ENCODE measurements at regions not wholly inside any gene's neighbourhood (a gene's known extent, or its start where the extent isn't known, plus 50 kb on each side); places are given as distances from the start of the nearest gene placed in this dataset.

DNA sequence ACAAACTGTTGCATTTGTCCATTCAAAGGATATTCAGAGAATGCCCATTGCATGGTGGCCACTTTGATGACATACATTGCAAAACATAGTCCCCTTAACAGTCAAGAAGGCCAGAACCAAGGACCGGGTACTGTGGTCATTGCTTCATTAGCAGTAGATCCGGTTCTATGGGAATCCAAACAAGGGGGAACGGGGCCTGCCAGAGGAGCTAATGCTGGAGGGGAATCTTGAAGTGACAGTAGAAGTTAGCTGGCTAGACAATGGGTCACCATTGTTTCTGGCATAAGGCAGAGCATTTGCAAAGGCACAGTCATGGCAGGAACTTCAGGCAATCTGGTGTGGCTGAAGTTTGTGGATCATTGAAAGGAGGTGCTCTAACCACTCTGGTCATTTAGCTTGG, 279.7 kb downstream of the SS18 start:
- no peak for DNase-seq (ENCODE audit: low read depth)

DNA sequence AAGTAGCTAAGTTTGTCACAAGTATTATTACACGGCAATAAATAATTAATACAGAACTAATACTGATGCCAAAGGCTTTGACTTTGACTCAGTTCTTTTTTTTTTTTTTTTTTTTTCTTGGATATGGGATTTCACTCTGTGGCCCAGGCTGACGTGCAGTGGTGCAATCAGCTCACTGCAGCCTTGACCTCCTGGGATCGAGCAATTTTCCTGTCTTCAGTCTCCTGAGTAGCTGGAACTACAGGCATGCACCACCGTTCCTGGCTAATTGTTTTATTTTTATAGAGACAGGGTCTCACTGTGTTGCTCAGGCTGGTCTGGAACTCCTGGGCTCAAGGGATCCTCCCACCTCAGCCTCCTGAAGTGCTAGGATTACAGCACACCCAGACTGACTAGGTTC, 284.5 kb downstream of the SS18 start:
- DNase-seq (ENCODE audit: low read depth): no peak

DNA sequence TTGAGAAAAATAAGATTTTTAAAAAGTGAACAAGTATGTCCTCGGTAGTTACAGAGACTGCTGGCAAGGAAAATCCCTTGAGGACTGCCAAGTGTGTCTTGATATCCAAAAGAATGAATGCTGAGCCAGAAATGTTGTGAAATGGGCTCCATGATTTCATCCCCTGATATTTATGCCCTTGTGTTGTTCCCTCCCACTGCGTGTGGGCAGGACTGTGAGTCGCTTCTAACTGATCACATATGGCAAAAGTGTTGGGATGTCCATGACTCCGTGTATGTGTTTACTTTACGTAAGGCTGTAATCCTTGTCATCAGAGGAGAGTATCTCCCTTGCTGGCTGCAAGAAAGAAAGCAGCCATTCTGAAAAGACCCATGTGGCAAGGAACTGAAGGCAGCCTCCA, 285.1 kb downstream of the SS18 start:
- DNase-seq (ENCODE audit: low read depth): no peak

DNA sequence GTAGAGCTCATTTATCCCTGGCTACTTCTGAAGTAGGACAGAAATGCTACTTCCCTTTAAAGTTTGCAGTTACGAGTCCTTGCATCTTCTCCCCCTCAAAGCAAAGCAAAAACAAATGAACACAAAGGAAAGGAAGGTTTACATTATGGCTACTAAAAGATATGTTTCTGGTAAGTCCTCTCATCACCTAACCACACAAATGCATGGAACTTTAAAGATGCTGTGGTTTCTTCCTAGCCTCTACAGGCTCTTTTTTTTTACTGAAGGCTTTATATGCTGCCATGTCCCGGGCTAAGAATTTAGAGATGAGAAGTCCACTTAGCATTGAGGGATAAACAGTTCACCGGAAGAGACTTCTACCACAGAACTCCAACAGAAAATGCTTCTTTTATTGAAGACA, 291.2 kb downstream of the SS18 start:
- no peak for DNase-seq (ENCODE audit: low read depth)

DNA sequence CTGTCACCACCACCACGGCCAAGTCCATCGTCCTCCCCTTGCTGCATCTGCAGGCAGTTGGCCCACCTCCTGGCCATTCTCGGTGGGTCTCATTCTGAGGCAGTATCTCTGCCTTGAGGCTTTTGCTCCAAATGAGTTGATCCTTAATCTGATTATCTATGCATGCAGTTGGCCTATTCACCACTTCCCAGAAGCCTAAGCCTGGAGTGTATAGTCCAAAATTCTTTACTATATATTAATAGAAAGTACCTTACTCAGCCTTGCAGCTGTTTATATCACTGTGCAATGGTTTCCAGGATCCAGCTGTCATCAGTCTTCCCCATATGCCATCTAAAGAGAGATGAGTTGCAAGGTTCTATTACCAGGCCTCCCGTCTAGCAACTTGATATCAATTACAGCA, 292.4 kb downstream of the SS18 start:
- no peak for DNase-seq (ENCODE audit: low read depth)

DNA sequence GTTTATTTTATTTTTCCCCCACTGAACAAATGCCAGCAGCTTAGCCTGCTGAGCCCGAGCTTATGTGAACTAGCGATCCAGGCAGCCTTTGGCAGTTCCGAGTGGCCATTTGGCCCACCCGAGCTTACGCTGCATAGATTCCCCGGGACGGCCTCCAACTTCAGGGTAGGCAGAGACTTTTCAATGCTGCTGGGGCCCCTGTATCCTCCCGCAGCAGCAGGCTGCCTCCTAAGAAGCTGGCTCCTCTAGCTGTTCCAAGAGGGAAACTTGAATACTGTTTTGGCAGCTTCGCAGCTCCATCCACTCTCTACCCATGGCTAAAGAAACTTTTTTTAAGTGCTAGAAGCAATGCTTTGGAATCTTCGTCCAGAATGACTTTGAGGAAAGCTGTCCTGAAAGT, 295.2 kb downstream of the SS18 start:
- DNase-seq (ENCODE audit: low read depth): no peak

DNA sequence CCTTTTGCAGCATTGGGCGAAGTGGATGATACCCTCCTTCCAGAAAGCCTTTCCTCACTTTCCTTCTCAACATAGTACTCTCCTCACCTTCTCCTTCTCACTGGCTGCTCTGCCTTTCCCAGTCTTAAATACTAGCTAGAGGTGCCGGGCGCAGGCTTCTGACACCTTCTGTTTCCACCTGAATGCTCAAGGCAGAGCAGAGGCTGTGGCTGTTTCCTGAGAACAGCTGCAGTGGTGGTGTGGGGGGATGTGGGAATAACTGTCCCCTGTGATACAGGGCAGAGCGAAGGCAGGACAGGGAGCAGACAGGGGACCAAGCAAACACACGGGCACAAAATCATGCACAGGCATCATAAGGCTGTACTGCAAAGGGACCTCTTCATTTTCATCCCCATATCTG, 303.1 kb downstream of the SS18 start:
- no peak for DNase-seq (ENCODE audit: low read depth)

DNA sequence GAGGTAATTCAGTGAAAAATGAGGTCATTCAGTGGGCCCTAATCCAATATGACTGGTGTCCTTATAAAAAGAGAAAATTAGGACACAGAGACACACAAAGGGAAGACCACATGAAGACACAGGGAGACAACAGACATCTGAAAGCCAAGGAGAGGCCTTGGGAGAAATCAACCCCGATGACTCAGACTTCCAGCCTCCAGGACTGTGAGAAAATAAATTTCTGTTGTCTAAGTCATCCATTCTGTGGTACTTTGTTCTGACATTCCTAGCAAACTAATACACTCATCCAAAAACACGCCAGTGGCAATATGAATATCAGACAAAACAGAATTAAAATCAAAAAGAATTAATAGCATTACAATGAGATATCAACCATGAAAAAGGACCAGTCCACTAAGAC, 303.7 kb downstream of the SS18 start:
- no peak for DNase-seq (ENCODE audit: low read depth)

DNA sequence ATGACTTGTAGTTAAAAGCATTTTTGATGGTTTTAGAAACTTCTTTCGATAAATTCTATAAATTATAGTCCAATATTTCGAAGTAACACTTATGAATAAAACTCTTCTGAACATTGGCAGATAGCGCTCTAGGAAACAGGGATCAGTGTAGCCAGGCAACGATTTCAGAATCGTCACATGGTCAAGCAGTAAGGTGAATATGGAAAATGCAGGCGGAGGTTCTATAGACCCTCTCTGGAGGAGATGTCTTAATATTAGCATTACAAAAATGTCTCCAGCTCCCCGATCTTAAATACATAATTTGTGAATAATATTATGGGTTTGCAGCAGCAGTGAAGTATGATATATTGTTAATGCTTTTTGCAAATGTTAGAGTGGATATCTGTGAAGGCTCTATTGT, 310.3 kb downstream of the SS18 start:
- no peak for DNase-seq (ENCODE audit: low read depth)

DNA sequence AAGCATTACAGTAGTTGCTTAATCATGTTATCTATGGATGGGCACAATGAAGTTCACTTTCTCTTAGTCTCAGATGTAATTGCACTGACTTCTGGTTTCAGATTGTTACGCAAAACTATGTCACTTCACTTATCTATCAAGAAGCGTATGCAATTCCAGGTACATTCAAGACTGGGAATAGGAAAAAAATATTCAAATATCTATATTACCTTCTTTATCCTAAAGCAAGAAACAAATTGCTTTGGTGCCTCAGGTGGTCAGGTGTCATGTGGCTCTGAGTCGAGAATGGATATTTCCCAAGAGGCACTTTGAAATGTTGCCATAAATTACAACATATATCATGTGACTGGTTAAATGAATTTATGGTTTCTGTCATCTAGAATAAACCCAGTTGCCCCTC, 318.6 kb downstream of the SS18 start:
- no peak for DNase-seq (ENCODE audit: low read depth)

DNA sequence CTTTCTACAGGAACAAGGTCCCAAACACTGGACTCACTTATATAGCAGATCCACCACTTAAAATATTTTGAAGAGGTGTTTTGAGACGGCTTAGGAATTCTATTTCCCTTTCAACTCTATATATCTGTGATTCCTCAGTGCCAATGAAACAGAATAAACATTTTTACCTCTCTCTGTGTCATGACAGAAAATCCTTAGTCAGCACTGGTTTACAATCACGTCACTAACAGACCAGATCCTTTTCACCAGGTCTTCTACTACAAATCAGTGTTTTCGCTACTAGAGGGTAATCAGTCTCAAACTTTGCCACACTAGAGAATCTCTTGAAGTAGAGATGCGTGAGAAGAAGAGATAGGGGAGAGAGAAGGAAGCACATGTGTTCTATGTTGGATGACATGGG, 325.6 kb downstream of the SS18 start:
- no peak for DNase-seq (ENCODE audit: low read depth)

DNA sequence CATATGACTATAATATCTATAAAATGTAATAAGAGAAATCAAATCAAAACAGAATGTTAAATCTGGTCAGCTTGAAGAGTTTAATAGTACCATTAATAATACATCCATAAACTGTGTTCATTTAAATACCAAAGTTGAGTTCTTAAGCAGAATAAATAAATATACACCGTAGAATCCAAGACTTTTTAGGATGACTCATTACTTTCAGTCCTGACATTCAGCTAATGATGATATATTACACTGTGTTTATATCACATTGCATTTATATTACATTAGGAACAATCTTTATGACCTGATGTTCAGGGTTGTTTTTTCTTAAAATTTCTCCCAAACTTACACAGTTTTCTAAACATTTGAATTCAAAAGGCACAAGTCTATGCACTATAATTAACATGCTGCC, 331.3 kb downstream of the SS18 start:
- DNase-seq (ENCODE audit: low read depth): no peak

DNA sequence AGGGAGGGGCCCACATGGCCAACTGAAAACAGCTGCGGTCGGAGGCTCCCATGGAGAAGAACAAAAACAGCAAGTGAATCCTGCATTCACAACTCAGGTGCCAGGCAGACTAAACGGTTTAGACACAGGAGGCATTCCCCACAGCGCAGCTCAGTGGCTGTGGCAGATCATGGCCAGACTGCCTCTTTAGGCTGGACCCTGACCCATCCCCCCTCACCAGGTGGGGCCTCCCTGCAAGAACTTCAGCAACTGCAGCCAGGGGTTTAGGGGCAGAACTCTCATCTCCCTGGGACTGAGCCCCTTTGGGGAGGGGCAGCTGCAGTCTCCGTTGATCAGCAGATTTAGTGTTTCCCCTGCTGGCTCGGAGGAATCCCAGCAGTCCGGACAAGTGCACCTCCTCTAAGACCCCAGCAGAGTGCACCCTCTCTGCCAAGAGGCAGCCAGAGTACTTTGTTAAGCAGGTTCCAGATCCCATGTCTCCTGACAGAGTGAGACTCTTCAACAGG, 346.7 kb downstream of the SS18 start:
- DNase-seq (ENCODE audit: low read depth): no peak

DNA sequence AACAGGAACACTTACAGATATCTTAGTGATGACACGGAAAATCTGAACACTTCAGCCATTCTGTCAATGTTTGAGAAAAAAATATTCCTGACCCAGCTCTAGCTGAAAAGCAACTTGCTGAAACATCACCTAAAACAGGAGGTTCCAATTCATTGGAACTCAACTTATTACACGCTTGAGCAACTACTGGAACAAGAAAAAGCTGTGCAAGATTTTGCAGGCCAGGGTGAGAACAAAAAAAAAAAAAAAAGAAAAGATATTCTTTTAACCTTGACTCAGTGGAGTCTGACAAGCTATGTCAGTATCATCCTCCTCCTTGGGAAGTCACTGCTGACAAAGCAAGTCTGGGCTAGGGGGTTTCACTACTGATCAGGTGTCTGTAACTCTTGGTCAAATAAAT, 351.0 kb downstream of the SS18 start:
- no peak for DNase-seq (ENCODE audit: low read depth)

DNA sequence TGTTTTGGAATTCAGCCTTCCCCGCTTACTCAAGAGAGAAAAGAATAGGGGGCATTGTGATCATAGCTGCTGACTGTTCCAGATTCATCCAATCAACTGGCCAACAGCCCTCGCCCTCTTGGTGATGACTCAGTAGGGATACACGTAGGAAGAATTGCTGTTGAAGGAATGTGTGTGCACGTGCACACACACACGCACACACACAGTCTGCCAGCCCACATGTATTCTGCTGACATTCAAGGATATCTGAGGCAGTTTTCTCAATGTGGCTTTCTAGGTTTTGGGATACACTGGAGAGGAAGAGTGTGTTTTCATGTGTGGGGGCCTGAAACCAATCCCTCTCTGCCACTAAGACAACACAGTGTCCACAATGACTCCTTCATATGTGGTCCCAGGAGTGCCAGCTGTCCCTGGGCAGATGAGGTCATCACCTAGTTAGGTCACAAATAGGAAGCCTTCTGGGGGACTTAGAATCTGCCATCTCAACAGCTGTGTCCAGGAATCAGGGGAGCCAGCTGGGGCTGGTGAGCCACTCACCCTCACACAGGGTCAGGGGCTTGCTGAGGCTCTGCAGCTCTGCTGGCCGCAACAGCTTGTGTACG, 352.6 kb downstream of the SS18 start:
- no peak for DNase-seq (ENCODE audit: low read depth)

DNA sequence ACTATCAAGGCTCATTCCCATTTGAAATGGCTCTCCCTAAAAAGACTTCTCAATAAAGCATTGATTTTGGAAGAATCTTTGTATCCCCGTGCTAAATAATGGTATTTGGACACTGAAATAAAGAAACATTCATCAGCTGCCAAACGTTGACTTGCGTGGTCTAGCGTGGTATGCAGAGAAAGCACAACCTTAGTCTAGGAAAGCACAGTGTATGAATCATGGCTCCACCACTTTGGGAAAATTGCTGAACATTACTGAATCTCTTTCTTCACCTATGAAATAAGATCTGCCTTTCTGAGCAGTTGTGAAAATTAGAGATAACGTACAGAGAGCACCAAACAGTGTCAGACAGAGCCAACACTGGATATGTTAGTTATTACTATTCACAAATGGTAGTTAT, 353.9 kb downstream of the SS18 start:
- no peak for DNase-seq (ENCODE audit: low read depth)

DNA sequence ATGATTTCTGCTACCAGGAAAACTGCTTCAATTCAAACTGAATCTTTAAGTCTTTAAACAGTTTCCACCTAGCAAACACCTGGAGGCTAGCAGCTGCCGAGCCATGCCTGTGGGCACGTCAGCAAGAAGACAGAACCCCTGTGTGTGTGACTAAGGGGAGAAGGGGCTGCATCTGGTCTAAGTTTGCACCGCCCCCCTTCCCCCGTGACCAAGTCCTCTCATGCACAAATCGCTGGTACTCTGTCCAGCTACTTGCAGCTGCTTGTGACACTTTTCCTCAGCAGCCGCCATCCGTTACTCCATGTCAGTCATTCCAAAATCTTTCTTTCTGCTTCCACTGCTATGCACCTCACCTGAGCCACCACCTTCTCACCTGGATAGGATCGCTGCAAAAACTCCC, 355.0 kb downstream of the SS18 start:
- DNase-seq (ENCODE audit: low read depth): no peak

DNA sequence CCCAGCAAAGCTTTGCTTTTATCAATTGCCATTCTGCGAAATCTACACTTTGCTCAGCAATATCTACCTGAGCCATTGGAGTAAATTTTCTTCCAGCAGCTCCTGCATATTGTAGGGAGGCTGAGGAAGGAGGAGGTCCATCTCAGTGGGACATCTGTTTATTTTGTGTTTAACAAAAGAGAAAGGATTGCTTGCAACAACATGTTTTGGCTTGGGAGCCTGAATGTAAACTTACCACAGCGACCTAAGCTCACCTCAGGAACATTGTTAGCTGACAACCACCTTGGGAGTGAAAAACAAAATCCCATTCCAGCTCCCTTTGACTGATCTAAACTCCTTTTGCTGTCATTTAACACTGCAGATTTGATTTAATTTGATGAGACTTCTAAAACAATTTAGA, 356.1 kb downstream of the SS18 start:
- no peak for DNase-seq (ENCODE audit: low read depth)

DNA sequence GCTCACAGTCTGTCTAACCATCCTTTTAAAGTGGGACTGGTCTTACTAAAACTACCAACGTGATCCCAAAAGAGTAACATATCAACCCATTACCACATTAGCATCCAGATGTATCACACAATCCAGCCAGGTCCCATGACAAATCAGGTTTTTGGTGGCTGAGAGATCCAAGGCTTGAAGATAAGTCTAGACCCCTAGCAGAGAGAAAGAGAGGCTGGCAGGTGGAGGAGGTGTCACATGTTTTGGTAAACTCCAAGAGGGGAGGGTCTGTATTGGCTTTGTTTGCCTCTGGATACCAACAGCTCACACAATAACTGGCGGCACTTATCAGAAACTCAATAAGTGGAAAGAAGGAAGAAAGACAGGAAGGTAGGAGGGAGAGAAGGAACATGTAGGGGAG, 357.6 kb downstream of the SS18 start:
- no peak for DNase-seq (ENCODE audit: low read depth)

DNA sequence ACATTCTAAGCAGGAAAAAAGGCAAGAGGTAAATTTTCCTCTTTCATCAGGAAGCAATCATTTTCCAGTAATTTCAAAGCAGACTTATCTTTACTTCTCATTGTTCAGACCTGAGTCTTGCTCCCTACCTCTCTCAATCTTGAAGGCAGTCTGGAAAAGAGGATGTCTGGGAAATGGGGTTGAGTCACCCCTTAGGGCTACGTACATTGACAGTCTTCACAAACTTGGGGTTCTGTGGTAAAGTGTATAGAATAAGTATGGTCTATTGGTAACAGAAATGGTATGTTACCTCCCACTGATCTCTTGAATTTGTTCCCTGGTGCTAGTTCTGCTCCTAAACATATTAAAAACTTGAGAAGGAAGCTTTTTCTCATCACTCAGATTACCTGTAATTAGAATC, 361.3 kb downstream of the SS18 start:
- DNase-seq (ENCODE audit: low read depth): no peak

DNA sequence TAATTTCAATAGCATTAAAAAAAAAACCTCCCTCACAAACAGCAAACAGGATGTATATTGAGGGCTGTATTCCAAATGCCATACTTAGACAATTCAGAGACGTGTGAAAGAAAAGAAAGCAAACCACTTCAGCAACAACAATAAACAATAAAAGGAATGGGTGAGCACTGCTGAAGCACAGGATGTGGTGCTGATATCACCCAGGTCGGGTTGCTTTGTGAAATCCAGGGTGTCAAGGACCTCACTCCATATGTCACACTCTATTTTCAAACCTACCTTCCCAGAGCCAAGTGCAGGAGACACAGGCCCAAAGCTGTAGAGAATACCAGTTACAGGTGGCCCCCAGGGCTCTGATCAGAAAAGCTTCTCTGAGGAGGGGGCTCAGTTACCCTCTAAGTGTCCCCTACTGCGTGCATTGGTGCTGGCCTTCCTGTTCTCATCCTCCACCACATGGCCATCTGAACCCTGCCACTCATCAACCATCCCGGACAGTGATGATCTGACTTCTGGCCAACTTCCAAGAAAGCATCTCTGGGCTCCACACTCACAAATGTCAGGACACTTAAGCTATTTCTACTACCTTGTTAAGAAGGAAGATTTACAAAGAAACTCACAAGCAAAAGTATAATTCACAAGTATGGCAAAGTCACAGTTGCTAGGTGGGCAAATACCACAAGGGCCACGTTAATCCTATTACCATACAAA, 363.0 kb downstream of the SS18 start:
- DNase-seq (ENCODE audit: low read depth): no peak

DNA sequence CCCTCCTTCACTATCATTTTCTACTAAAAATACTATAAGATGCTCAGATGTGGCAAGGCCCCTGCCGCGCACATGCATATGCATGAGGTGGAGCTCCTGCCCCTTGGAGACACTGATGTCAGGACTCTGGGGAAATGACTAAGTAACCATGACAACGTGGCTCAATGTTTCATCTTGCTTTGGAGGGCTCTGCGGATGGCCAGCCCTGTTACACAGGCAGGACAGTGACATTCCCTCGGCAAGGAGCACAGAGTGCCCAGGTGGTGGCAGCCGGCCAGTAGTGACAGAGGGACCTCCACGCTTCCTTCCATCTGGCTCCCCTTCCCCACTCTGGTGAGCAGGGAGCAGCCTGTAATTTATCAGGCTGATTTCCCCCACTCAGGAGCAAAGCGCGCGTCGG, 364.1 kb downstream of the SS18 start:
- DNase-seq (ENCODE audit: low read depth): no peak

DNA sequence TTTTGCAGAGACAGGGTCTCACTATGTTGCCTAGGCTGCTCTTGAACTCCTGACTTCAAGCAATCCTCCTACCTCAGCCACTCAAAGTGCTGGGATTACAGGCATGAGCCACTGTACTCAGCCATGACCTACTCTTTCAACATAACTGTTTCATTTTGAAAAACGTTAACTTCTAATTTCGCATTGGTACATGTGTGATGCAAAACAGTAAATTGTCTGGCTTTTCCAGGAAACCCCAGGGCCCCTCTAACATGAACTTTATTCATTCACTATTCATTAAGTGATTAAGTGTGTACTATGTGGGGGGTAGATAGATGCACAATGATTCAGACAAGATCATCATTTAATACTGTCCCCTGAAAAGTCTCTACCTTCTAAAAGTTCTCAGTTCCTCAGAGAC, 364.9 kb downstream of the SS18 start:
- DNase-seq (ENCODE audit: low read depth): no peak

DNA sequence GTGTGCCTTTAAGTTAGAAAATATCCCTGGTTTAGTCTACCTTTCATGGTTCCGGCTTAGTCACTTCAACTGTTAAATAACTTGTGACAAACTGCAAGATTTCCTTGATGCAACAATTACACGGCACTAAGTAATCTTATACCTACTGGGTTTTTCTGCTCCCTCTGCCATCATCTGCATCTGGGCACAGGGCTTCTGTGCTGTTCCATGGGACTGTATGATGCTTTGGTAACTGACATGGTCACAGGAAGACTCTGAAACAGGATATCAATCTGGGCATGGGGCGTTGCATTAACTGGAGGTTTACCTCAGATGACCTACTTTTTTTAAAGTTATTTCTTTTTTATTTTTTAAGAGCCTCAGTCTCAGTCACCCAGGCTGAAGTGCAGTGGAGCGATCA, 365.4 kb downstream of the SS18 start:
- DNase-seq (ENCODE audit: low read depth): no peak

Measured in T follicular helper cell (primary cell).